Activated CD4-positive, alpha-beta T cell treated with anti-CD3 and anti-CD28 coated beads for 36 hours (primary cell): ENCODE measurements at regions not wholly inside any gene's neighbourhood (a gene's known extent, or its start where the extent isn't known, plus 50 kb on each side); places are given as distances from the start of the nearest gene placed in this dataset.
"Not testable (repeated sequence)": the region's sequence is repeated elsewhere in the genome, so short reads cannot be mapped to it uniquely, and the experiment has no call there.

Source experiments
- ATAC-seq: fragments of 200-7000 bp; cut with Tn5 transposase; one replicate; pipeline ENCODE4 v1.10.0; 2021; ENCODE audit warnings: mild to moderate bottlenecking, moderate library complexity
- CTCF ChIA-PET: fragments of 350-600 bp; sonication (Branson Sonifier 250); formaldehyde crosslinking; loops from one replicate; lab custom pipeline; 2021; ENCODE audit warnings: antibody characterized with exemption; lab: Charles Lee
- POLR2A ChIA-PET: fragments of 350-600 bp; sonication (Branson Sonifier 250); formaldehyde crosslinking; loops from one replicate; lab custom pipeline; 2021; ENCODE audit warnings: antibody characterized with exemption, inconsistent platforms; lab: Charles Lee
- DNase-seq: peaks from one replicate; pipeline ENCODE4 v3.0.0-alpha.2; 2020
- H3K27ac Mint-ChIP-seq: one replicate; pipeline ENCODE4 v1.8.0; 2021; ENCODE audit warnings: mixed read lengths
- H3K27me3 Mint-ChIP-seq: one replicate; pipeline ENCODE4 v1.8.0; 2021; ENCODE audit warnings: mixed read lengths
- H3K36me3 Mint-ChIP-seq: one replicate; pipeline ENCODE4 v1.8.0; 2021; ENCODE audit warnings: low read depth, mixed read lengths
- H3K4me1 Mint-ChIP-seq: one replicate; pipeline ENCODE4 v1.8.0; 2021; ENCODE audit warnings: mixed read lengths
- H3K4me3 Mint-ChIP-seq: one replicate; pipeline ENCODE4 v1.8.0; 2021; ENCODE audit warnings: mild to moderate bottlenecking, moderate library complexity, mixed read lengths
- H3K9me3 Mint-ChIP-seq: one replicate; pipeline ENCODE4 v1.8.0; 2021; ENCODE audit warnings: low read depth, mixed read lengths
- intact Hi-C, 2 experiments: fragments of 100-400 bp; cut with DNase I in 1 of 2; cut with micrococcal nuclease in 1 of 2; formaldehyde crosslinking; loops; one replicate each; pipeline versions ENCODE4 v1.14.2 to v1.15.1; 2022 to 2024; cut with DNase I, micrococcal nuclease

GRCh38 chr10:124152139-124153022, 59.0 kb upstream of the CHST15 start:
- POLR2A ChIA-PET, result no interaction called here
- Mint-ChIP-seq H3K27ac (no peak overlapping the region), H3K9me3 (no peaks in the 10 kb centered on the region), H3K4me3 (peak overlapping the region; percentile 0), H3K36me3 (no peaks in the 10 kb centered on the region), H3K4me1 (no peaks in the 10 kb centered on the region), H3K27me3 (peaks cover 11% of the 10 kb centered on the region)
- intact Hi-C loops, result loop anchor here in 1 of 2 experiments (1.0 to 5.0 kb wide), 3 partner anchors 28 to 155 kb away; no protein-coding TSS in a partner anchor
- no peak for ATAC-seq
- CTCF ChIA-PET, result no interaction called here
- DNase-seq, result peak; percentile 14

- Mint-ChIP-seq H3K36me3 (no peaks in the 10 kb centered on the region), H3K9me3 (no peaks in the 10 kb centered on the region), H3K27me3 (peaks cover 11% of the 10 kb centered on the region), H3K27ac (no peak overlapping the region), H3K4me3 (no peak overlapping the region), H3K4me1 (no peaks in the 10 kb centered on the region)
- ChIA-PET POLR2A (no interaction called here), CTCF (no interaction called here)
- ATAC-seq (no peak), DNase-seq (no peak)
- intact Hi-C loops, result loop anchor here in 1 of 2 experiments (2.0 to 5.0 kb wide), 2 partner anchors 29 to 154 kb away; no protein-coding TSS in a partner anchor
These were observed 58.2 kb upstream of the CHST15 start for GRCh38 chr10:124151466-124152095.

- ChIA-PET CTCF (no interaction called here), POLR2A (interaction anchor here (0.9 kb wide), 1 partner anchor 48 kb away, joined by 3 read pairs; no protein-coding TSS in a partner anchor)
- ATAC-seq (no peak), DNase-seq (no peak)
- peaks cover 11% of the 10 kb centered on the region for H3K27me3 Mint-ChIP-seq
- H3K4me1 Mint-ChIP-seq, result no peaks in the 10 kb centered on the region
- intact Hi-C loops, result loop anchor here in 1 of 2 experiments (5.0 kb wide), 1 partner anchor 154 kb away; no protein-coding TSS in a partner anchor
- no peak overlapping the region for H3K4me3 Mint-ChIP-seq
- H3K9me3 Mint-ChIP-seq, result no peaks in the 10 kb centered on the region
- H3K36me3 Mint-ChIP-seq, result no peaks in the 10 kb centered on the region
- H3K27ac Mint-ChIP-seq, result no peak overlapping the region
These were observed 57.5 kb upstream of the CHST15 start for GRCh38 chr10:124150807-124151417.

- CTCF ChIA-PET, result no interaction called here
- H3K36me3 Mint-ChIP-seq, result no peaks in the 10 kb centered on the region
These were observed 56.9 kb upstream of the CHST15 start for GRCh38 chr10:124150189-124150806.

GRCh38 chr10:124149189-124150042, 56.0 kb upstream of the CHST15 start:
- no peak for ATAC-seq
- peaks cover 11% of the 10 kb centered on the region for H3K27me3 Mint-ChIP-seq
- ChIA-PET POLR2A (no interaction called here), CTCF (no interaction called here)
- H3K36me3 Mint-ChIP-seq, result no peaks in the 10 kb centered on the region
- no peak overlapping the region for H3K27ac Mint-ChIP-seq
- H3K4me1 Mint-ChIP-seq, result no peaks in the 10 kb centered on the region
- DNase-seq, result no peak
- H3K4me3 Mint-ChIP-seq, result no peak overlapping the region
- H3K9me3 Mint-ChIP-seq, result no peaks in the 10 kb centered on the region
- intact Hi-C loops, result loop anchor here in 1 of 2 experiments (5.0 kb wide), 1 partner anchor 152 kb away; no protein-coding TSS in a partner anchor

More at GRCh38 chr10:124150189-124150806, 56.9 kb upstream of the CHST15 start:
- intact Hi-C loops, result loop anchor here in 1 of 2 experiments (5.0 kb wide), 1 partner anchor 153 kb away; no protein-coding TSS in a partner anchor
- peaks cover 11% of the 10 kb centered on the region for H3K27me3 Mint-ChIP-seq
- H3K9me3 Mint-ChIP-seq, result no peaks in the 10 kb centered on the region
- H3K27ac Mint-ChIP-seq, result no peak overlapping the region
- H3K4me1 Mint-ChIP-seq, result no peaks in the 10 kb centered on the region
- DNase-seq (no peak), ATAC-seq (no peak)
- no peak overlapping the region for H3K4me3 Mint-ChIP-seq
- POLR2A ChIA-PET, result interaction anchor here (0.9 kb wide), 1 partner anchor 49 kb away, joined by 3 read pairs; no protein-coding TSS in a partner anchor

GRCh38 chr10:124148509-124149188, 55.3 kb upstream of the CHST15 start:
- H3K36me3 Mint-ChIP-seq, H3K27ac Mint-ChIP-seq, H3K9me3 Mint-ChIP-seq, intact Hi-C loops, ATAC-seq, DNase-seq, H3K4me1 Mint-ChIP-seq, POLR2A ChIA-PET, CTCF ChIA-PET, H3K4me3 Mint-ChIP-seq: not testable (repeated sequence)
- peaks cover 11% of the 10 kb centered on the region for H3K27me3 Mint-ChIP-seq

- intact Hi-C loops, result no loop called here
- DNase-seq (no peak), ATAC-seq (no peak)
- Mint-ChIP-seq H3K36me3 (no peaks in the 10 kb centered on the region), H3K4me1 (no peaks in the 10 kb centered on the region), H3K4me3 (no peak overlapping the region), H3K27me3 (peaks cover 7% of the 10 kb centered on the region), H3K27ac (no peak overlapping the region), H3K9me3 (no peaks in the 10 kb centered on the region)
- POLR2A ChIA-PET, result no interaction called here
- CTCF ChIA-PET, result interaction anchor here (1.2 kb wide), 1 partner anchor 149 kb away, joined by 3 read pairs; no protein-coding TSS in a partner anchor
These were observed 53.1 kb upstream of the CHST15 start for GRCh38 chr10:124146483-124146882.

GRCh38 chr10:124145109-124145870, 51.9 kb upstream of the CHST15 start:
- Mint-ChIP-seq H3K4me1 (no peaks in the 10 kb centered on the region), H3K9me3 (no peaks in the 10 kb centered on the region), H3K27ac (no peak overlapping the region), H3K4me3 (no peak overlapping the region), H3K27me3 (peaks cover 2% of the 10 kb centered on the region), H3K36me3 (no peaks in the 10 kb centered on the region)
- DNase-seq (no peak), ATAC-seq (no peak)
- intact Hi-C loops, result no loop called here
- CTCF ChIA-PET, result no interaction called here
- POLR2A ChIA-PET, result no interaction called here

GRCh38 chr10:124144536-124144935, 51.1 kb upstream of the CHST15 start:
- no peak for DNase-seq
- no peak overlapping the region for H3K4me3 Mint-ChIP-seq
- no peaks in the 10 kb centered on the region for H3K4me1 Mint-ChIP-seq
- no peaks in the 10 kb centered on the region for H3K9me3 Mint-ChIP-seq
- CTCF ChIA-PET, result no interaction called here
- no peaks in the 10 kb centered on the region for H3K36me3 Mint-ChIP-seq
- POLR2A ChIA-PET, result no interaction called here
- no peak for ATAC-seq
- no peak overlapping the region for H3K27ac Mint-ChIP-seq
- no peaks in the 10 kb centered on the region for H3K27me3 Mint-ChIP-seq
- intact Hi-C loops, result no loop called here
